ENCODE measurements at regions not wholly inside any gene's neighbourhood (a gene's known extent, or its start where the extent isn't known, plus 50 kb on each side); places are given as distances from the start of the nearest gene placed in this dataset.

- ATAC-seq (no peak), DNase-seq (no peak)
- Histone ChIP-seq H3K36me3 (ENCODE audit: insufficient read depth in 1 of 2, low read depth in 1 of 2) (no peaks in the 10 kb centered on the region), H3K4me1 (no peaks in the 10 kb centered on the region), H3K9me3 (no peaks in the 10 kb centered on the region), H3K27me3 (ENCODE audit: insufficient read depth in 3 of 3, low read length in 2 of 3) (no peaks in the 10 kb centered on the region), H3K27ac (no peak overlapping the region), H3K4me3 (no peak overlapping the region)
- 68 to 74% (median 71%) methylated on average over 5 of the region's 5 CpGs for WGBS, 3 donors
- intact Hi-C loops (cut with DNase I): no loop called here
- no peak for TF ChIP-seq CTCF (IDR thresholded peaks at IDR 0.05)
Observed at GRCh38 chr12:85363382-85364190, 83.6 kb downstream of the ALX1 start.

DNA sequence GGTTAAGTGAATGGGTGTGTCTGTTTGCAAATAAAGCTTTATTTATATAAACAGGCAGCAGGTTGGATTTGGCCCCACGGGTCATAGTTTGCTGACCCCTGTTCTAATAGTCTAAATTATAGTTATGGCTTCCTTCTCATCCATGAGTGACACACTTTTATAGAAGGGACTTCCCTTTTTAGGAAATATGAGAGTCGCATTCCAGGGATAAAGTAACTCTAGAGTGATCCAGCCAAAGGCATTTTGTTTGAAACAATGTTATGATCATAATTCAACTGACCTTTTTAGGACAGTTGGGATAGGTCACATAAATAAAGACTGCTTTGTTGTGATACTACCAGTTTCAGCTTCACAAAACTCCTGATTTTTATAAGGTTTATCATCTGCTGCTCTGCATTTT, 87.9 kb downstream of the ALX1 start:
- DNase-seq (no peak), ATAC-seq (no peak)
- intact Hi-C loops (cut with DNase I): no loop called here
- no peaks in the 10 kb centered on the region for H3K36me3 ChIP-seq (ENCODE audit: insufficient read depth in 1 of 2, low read depth in 1 of 2)
- H3K27me3 ChIP-seq (ENCODE audit: insufficient read depth in 3 of 3, low read length in 2 of 3): no peaks in the 10 kb centered on the region
- 45 to 61% (median 57%) methylated on average over 2 of the region's 2 CpGs for WGBS, 3 donors
- no peaks in the 10 kb centered on the region for H3K9me3 ChIP-seq
- H3K4me1 ChIP-seq: no peaks in the 10 kb centered on the region
- no peak overlapping the region for H3K4me3 ChIP-seq
- H3K27ac ChIP-seq: no peak overlapping the region
- no peak for TF ChIP-seq CTCF (IDR thresholded peaks at IDR 0.05)

GRCh38 chr12:85369365-85370154, 89.5 kb downstream of the ALX1 start:
- intact Hi-C loops (cut with DNase I): no loop called here
- 57 to 58% (median 58%) methylated on average over 4 of the region's 4 CpGs for WGBS, 3 donors
- Histone ChIP-seq H3K27ac (no peak overlapping the region), H3K36me3 (ENCODE audit: insufficient read depth in 1 of 2, low read depth in 1 of 2) (no peaks in the 10 kb centered on the region), H3K4me1 (no peaks in the 10 kb centered on the region), H3K9me3 (no peaks in the 10 kb centered on the region), H3K4me3 (no peak overlapping the region), H3K27me3 (ENCODE audit: insufficient read depth in 3 of 3, low read length in 2 of 3) (no peaks in the 10 kb centered on the region)
- ATAC-seq (no peak), DNase-seq (no peak)
- TF ChIP-seq CTCF (IDR thresholded peaks at IDR 0.05): no peak

DNA sequence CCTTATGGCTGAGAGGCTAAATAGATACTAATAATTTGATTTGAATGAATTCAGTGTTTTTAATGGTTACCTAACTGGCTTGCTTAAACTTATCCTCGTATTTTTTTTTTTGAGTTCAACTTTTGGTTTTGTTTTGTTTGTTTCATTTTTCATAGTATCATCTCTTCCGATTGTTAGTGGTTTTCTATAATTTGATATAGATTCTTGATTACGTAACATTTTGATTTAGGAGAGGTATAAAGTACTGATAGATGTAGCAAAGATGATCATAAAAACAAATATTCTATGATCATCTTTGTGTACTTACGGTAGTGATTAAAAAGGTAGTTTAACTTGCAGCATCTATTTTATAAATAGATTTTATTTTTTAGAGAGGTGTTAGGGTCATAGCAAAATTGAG, 93.0 kb downstream of the ALX1 start:
- intact Hi-C loops (cut with DNase I): no loop called here

More for the DNA sequence above, 93.0 kb downstream of the ALX1 start:
- DNase-seq: no peak
- Histone ChIP-seq H3K36me3 (ENCODE audit: insufficient read depth in 1 of 2, low read depth in 1 of 2) (no peaks in the 10 kb centered on the region), H3K27ac (no peak overlapping the region), H3K9me3 (no peaks in the 10 kb centered on the region), H3K4me1 (no peaks in the 10 kb centered on the region), H3K4me3 (no peak overlapping the region), H3K27me3 (ENCODE audit: insufficient read depth in 3 of 3, low read length in 2 of 3) (no peaks in the 10 kb centered on the region)
- no peak for TF ChIP-seq CTCF (IDR thresholded peaks at IDR 0.05)
- ATAC-seq: no peak
- WGBS, 3 donors: 92 to 95% (median 94%) methylated on average over 4 of the region's 4 CpGs
